Progenitor cell of endocrine pancreas (in vitro differentiated cells): ENCODE measurements at regions not wholly inside any gene's neighbourhood (a gene's known extent, or its start where the extent isn't known, plus 50 kb on each side); places are given as distances from the start of the nearest gene placed in this dataset.

Experiments used
- DNase-seq: peaks from one replicate; pipeline ENCODE4 v3.0.0; 2021; ENCODE audit warnings: low spot score; ENCODE audit not compliant: unreplicated experiment
- H3K27ac Mint-ChIP-seq: 2 replicates; pipeline ENCODE4 v1.8.0; 2021; ENCODE audit warnings: mild to moderate bottlenecking, moderate library complexity, mixed read lengths
- H3K27me3 Mint-ChIP-seq: 2 replicates; pipeline ENCODE4 v1.8.0; 2021; ENCODE audit warnings: mixed read lengths
- H3K36me3 Mint-ChIP-seq: 2 replicates; pipeline ENCODE4 v1.8.0; 2022; ENCODE audit warnings: mixed read lengths; ENCODE audit not compliant: insufficient read depth
- H3K4me1 Mint-ChIP-seq: 2 replicates; pipeline ENCODE4 v1.8.0; 2021; ENCODE audit warnings: low read depth, mixed read lengths
- H3K4me3 Mint-ChIP-seq: 2 replicates; pipeline ENCODE4 v1.8.0; 2021; ENCODE audit warnings: low read depth, mild to moderate bottlenecking, moderate library complexity, mixed read lengths
- H3K9me3 Mint-ChIP-seq: 2 replicates; pipeline ENCODE4 v1.8.0; 2021; ENCODE audit warnings: low read depth, mixed read lengths
- CTCF ChIP-seq: fragments of 200-600 bp; sonication (generic); IDR thresholded peaks from one replicate; pipeline ENCODE4 v1.5.0; 2021; ENCODE audit warnings: antibody characterized with exemption, mild to moderate bottlenecking; ENCODE audit not compliant: unreplicated experiment

- TF ChIP-seq CTCF = no peak
- H3K27me3 Mint-ChIP-seq = peaks cover 8% of the 10 kb centered on the region
- H3K36me3 Mint-ChIP-seq = no peaks in the 10 kb centered on the region
- no peak overlapping the region for H3K4me3 Mint-ChIP-seq
- no peak for DNase-seq
- no peak overlapping the region for H3K27ac Mint-ChIP-seq
- no peaks in the 10 kb centered on the region for H3K4me1 Mint-ChIP-seq
- no peaks in the 10 kb centered on the region for H3K9me3 Mint-ChIP-seq
These were observed 529.1 kb downstream of the TCERG1L start for GRCh38 chr10:130782467-130782866.

- H3K36me3 Mint-ChIP-seq = no peaks in the 10 kb centered on the region
- H3K27ac Mint-ChIP-seq = no peak overlapping the region
- no peak overlapping the region for H3K4me3 Mint-ChIP-seq
- no peak for TF ChIP-seq CTCF
- H3K4me1 Mint-ChIP-seq = no peaks in the 10 kb centered on the region
- no peaks in the 10 kb centered on the region for H3K9me3 Mint-ChIP-seq
- peaks cover 11% of the 10 kb centered on the region for H3K27me3 Mint-ChIP-seq
- no peak for DNase-seq
These were observed 527.2 kb downstream of the TCERG1L start for GRCh38 chr10:130784326-130784725.

GRCh38 chr10:130786365-130786966, 525.1 kb downstream of the TCERG1L start:
- Mint-ChIP-seq H3K4me1 (no peaks in the 10 kb centered on the region), H3K27me3 (peaks cover 11% of the 10 kb centered on the region), H3K27ac (no peak overlapping the region), H3K4me3 (no peak overlapping the region), H3K9me3 (no peaks in the 10 kb centered on the region), H3K36me3 (no peaks in the 10 kb centered on the region)
- DNase-seq = no peak
- TF ChIP-seq CTCF = no peak

GRCh38 chr10:130787243-130787642, 524.3 kb downstream of the TCERG1L start:
- H3K27me3 Mint-ChIP-seq = peaks cover 9% of the 10 kb centered on the region
- H3K4me1 Mint-ChIP-seq = no peaks in the 10 kb centered on the region
- no peak for TF ChIP-seq CTCF
- DNase-seq = no peak
- no peak overlapping the region for H3K4me3 Mint-ChIP-seq
- H3K27ac Mint-ChIP-seq = no peak overlapping the region
- H3K9me3 Mint-ChIP-seq = no peaks in the 10 kb centered on the region
- no peaks in the 10 kb centered on the region for H3K36me3 Mint-ChIP-seq

- Mint-ChIP-seq H3K4me1 (no peaks in the 10 kb centered on the region), H3K36me3 (no peaks in the 10 kb centered on the region), H3K9me3 (no peaks in the 10 kb centered on the region), H3K4me3 (no peak overlapping the region), H3K27ac (no peak overlapping the region), H3K27me3 (peaks cover 7% of the 10 kb centered on the region)
- DNase-seq = no peak
- no peak for TF ChIP-seq CTCF
These were observed 523.7 kb downstream of the TCERG1L start for GRCh38 chr10:130787821-130788220.
